ENCODE measurements at regions not wholly inside any gene's neighbourhood (a gene's known extent, or its start where the extent isn't known, plus 50 kb on each side); places are given as distances from the start of the nearest gene placed in this dataset.
"Not testable (repeated sequence)": the region's sequence is repeated elsewhere in the genome, so short reads cannot be mapped to it uniquely, and the experiment has no call there.

DNA sequence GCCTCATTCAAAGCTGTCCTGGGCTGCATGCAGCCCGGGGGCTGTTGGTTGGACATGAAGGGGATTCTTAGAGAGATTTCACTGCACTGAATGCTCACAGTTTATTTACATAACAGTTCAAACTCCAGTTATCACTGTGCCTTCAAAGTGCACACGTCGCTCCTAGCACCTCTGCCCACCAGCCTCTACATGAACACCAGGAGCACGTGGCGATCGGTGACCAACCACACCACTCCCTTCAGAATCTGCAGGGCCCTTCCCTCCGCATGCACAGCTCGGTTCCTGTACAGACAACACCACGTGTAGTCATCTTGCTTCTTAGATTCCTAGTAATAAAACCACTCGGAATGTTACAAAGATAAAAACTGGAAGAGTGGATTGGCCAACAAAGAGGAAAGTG is 72.9 kb upstream of the GOLGA6L6 start:
- H3K4me1 ChIP-seq (ENCODE audit: control insufficient read depth, insufficient read depth, low read length); H4K5ac ChIP-seq (ENCODE audit: low read depth, low read length); H2AK9ac ChIP-seq (replicated peaks; ENCODE audit: low read depth, low read length, poor library complexity); H4K8ac ChIP-seq (ENCODE audit: low read depth in 2 of 2, low read length in 2 of 2); POLR2A ChIA-PET (ENCODE audit: unreplicated experiment); H2BK5ac ChIP-seq (ENCODE audit: low read depth, low read length, poor library complexity, severe bottlenecking); H3K23ac ChIP-seq (ENCODE audit: low read depth, low read length); CTCF ChIA-PET; H3K4me2 ChIP-seq (ENCODE audit: low read depth, low read length); H3K9me3 ChIP-seq (ENCODE audit: control insufficient read depth, insufficient read depth, low read length); H3K4me3 ChIP-seq (ENCODE audit: insufficient read depth, low read depth, low read length); H3K14ac ChIP-seq (replicated peaks; ENCODE audit: low read depth, low read length); H3K27me3 ChIP-seq (ENCODE audit: control insufficient read depth, insufficient read depth, low read length); DNase-seq; H3K36me3 ChIP-seq (ENCODE audit: control insufficient read depth, insufficient read depth, low read length); H3K9ac ChIP-seq (ENCODE audit: low read depth, low read length); H2BK120ac ChIP-seq (ENCODE audit: low read depth, low read length); H3K18ac ChIP-seq (ENCODE audit: low read depth, low read length); H4K20me1 ChIP-seq (ENCODE audit: insufficient read depth, low read length); H3K27ac ChIP-seq (ENCODE audit: insufficient read depth, low read length); H2AK5ac ChIP-seq (ENCODE audit: low read depth, low read length); H4K91ac ChIP-seq (ENCODE audit: insufficient read depth, low read depth, low read length); dilution Hi-C loops (cut with HindIII; ENCODE audit: low sequenced_read_pairs, unreplicated experiment); H2BK15ac ChIP-seq (ENCODE audit: low read depth, low read length); ATAC-seq (ENCODE audit: low read depth); H3K9me1 ChIP-seq (ENCODE audit: insufficient read depth, low read length); intact Hi-C loops (cut with micrococcal nuclease); H2AFZ ChIP-seq (replicated peaks; ENCODE audit: low read length, poor library complexity); H3K79me1 ChIP-seq (ENCODE audit: low read depth in 1 of 2, low read length in 2 of 2); H3K4ac ChIP-seq (ENCODE audit: low read depth, low read length); H3K56ac ChIP-seq (ENCODE audit: extremely low read depth, insufficient read depth, low read length); H2BK20ac ChIP-seq (ENCODE audit: low read depth, low read length); in situ Hi-C loops (cut with MboI; ENCODE audit: low sequenced_read_pairs); BruUV-seq (replicated peaks): not testable (repeated sequence)
- no CpG with 5 or more reads among the region's 10 CpGs for WGBS, 2 experiments (ENCODE audit: extremely low coverage in 2 of 2, insufficient read length in 1 of 2)

GRCh38 chr15:20612796-20613195 is 71.2 kb upstream of the GOLGA6L6 start:
- H3K36me3 ChIP-seq (ENCODE audit: control insufficient read depth, insufficient read depth, low read length); dilution Hi-C loops (cut with HindIII; ENCODE audit: low sequenced_read_pairs, unreplicated experiment); in situ Hi-C loops (cut with MboI; ENCODE audit: low sequenced_read_pairs); H4K8ac ChIP-seq (ENCODE audit: low read depth in 2 of 2, low read length in 2 of 2); H3K23ac ChIP-seq (ENCODE audit: low read depth, low read length); CTCF ChIA-PET; H2AK5ac ChIP-seq (ENCODE audit: low read depth, low read length); H3K14ac ChIP-seq (replicated peaks; ENCODE audit: low read depth, low read length); H4K20me1 ChIP-seq (ENCODE audit: insufficient read depth, low read length); H4K5ac ChIP-seq (ENCODE audit: low read depth, low read length); H2AK9ac ChIP-seq (replicated peaks; ENCODE audit: low read depth, low read length, poor library complexity); H3K9ac ChIP-seq (ENCODE audit: low read depth, low read length); H2BK20ac ChIP-seq (ENCODE audit: low read depth, low read length); H3K27ac ChIP-seq (ENCODE audit: insufficient read depth, low read length); H4K91ac ChIP-seq (ENCODE audit: insufficient read depth, low read depth, low read length); H2AFZ ChIP-seq (replicated peaks; ENCODE audit: low read length, poor library complexity); H2BK5ac ChIP-seq (ENCODE audit: low read depth, low read length, poor library complexity, severe bottlenecking); H3K9me1 ChIP-seq (ENCODE audit: insufficient read depth, low read length); H3K4me3 ChIP-seq (ENCODE audit: insufficient read depth, low read depth, low read length); H3K27me3 ChIP-seq (ENCODE audit: control insufficient read depth, insufficient read depth, low read length); H3K79me1 ChIP-seq (ENCODE audit: low read depth in 1 of 2, low read length in 2 of 2); H3K18ac ChIP-seq (ENCODE audit: low read depth, low read length); intact Hi-C loops (cut with micrococcal nuclease); H3K56ac ChIP-seq (ENCODE audit: extremely low read depth, insufficient read depth, low read length); H3K4me2 ChIP-seq (ENCODE audit: low read depth, low read length); H2BK120ac ChIP-seq (ENCODE audit: low read depth, low read length); POLR2A ChIA-PET (ENCODE audit: unreplicated experiment); BruUV-seq (replicated peaks); H2BK15ac ChIP-seq (ENCODE audit: low read depth, low read length); H3K4ac ChIP-seq (ENCODE audit: low read depth, low read length); H3K4me1 ChIP-seq (ENCODE audit: control insufficient read depth, insufficient read depth, low read length); ATAC-seq (ENCODE audit: low read depth); H3K9me3 ChIP-seq (ENCODE audit: control insufficient read depth, insufficient read depth, low read length); DNase-seq: not testable (repeated sequence)
- no CpG with 5 or more reads among the region's 15 CpGs for WGBS, 2 experiments (ENCODE audit: extremely low coverage in 2 of 2, insufficient read length in 1 of 2)
